ENCODE measurements at regions not wholly inside any gene's neighbourhood (a gene's known extent, or its start where the extent isn't known, plus 50 kb on each side); places are given as distances from the start of the nearest gene placed in this dataset.

- TF ChIP-seq CTCF (IDR thresholded peaks at IDR 0.05) = no peak
- no peak for TF ChIP-seq SIN3A (IDR thresholded peaks at IDR 0.05; ENCODE audit: borderline replicate concordance, insufficient read depth, low read depth, low read length)
- no peak for TF ChIP-seq REST (IDR thresholded peaks at IDR 0.05; ENCODE audit: insufficient read depth in 1 of 2, low read depth in 2 of 2, low read length in 1 of 2)
- no peak for TF ChIP-seq TCF7L2 (IDR thresholded peaks at IDR 0.05; ENCODE audit: low read depth, low read length)
- TF ChIP-seq POLR2AphosphoS5 (IDR thresholded peaks at IDR 0.05; ENCODE audit: low read depth, low read length) = no peak
- Histone ChIP-seq H3K9me3 (ENCODE audit: control insufficient read depth, insufficient read depth, low read depth, low read length) (no peaks in the 10 kb centered on the region), H3K27me3 (ENCODE audit: control insufficient read depth, insufficient read depth, low read length) (no peaks in the 10 kb centered on the region), H3K36me3 (ENCODE audit: control insufficient read depth, insufficient read depth, low read length) (no peaks in the 10 kb centered on the region), H3K4me1 (ENCODE audit: control insufficient read depth, insufficient read depth, low read length) (no peaks in the 10 kb centered on the region), H3K4me3 (ENCODE audit: low read depth in 2 of 2, low read length in 2 of 2) (no peak overlapping the region), H3K27ac (ENCODE audit: low read length) (no peak overlapping the region)
- ChIA-PET POLR2A (no interaction called here), CTCF (no interaction called here)
- BruUV-seq (replicated peaks) = no TSS peak
- in situ Hi-C loops (cut with HindIII; ENCODE audit: low pct_unique_long_range_greater_than_20kb, low sequenced_read_pairs) (no loop called here), intact Hi-C loops (cut with micrococcal nuclease; ENCODE audit: unreplicated experiment) (no loop called here)
- DNase-seq (ENCODE audit: low read depth, low spot score) (no peak), ATAC-seq (no peak)
Measured at GRCh38 chr21:22630953-22631465, 1632.8 kb downstream of the NCAM2 start.

GRCh38 chr21:22632176-22632575 lies 1634.0 kb downstream of the NCAM2 start:
- intact Hi-C loops (cut with micrococcal nuclease; ENCODE audit: unreplicated experiment) (no loop called here), in situ Hi-C loops (cut with HindIII; ENCODE audit: low pct_unique_long_range_greater_than_20kb, low sequenced_read_pairs) (no loop called here)
- Histone ChIP-seq H3K27ac (ENCODE audit: low read length) (no peak overlapping the region), H3K4me3 (ENCODE audit: low read depth in 2 of 2, low read length in 2 of 2) (no peak overlapping the region), H3K4me1 (ENCODE audit: control insufficient read depth, insufficient read depth, low read length) (no peaks in the 10 kb centered on the region), H3K36me3 (ENCODE audit: control insufficient read depth, insufficient read depth, low read length) (no peaks in the 10 kb centered on the region), H3K27me3 (ENCODE audit: control insufficient read depth, insufficient read depth, low read length) (no peaks in the 10 kb centered on the region), H3K9me3 (ENCODE audit: control insufficient read depth, insufficient read depth, low read depth, low read length) (no peaks in the 10 kb centered on the region)
- TF ChIP-seq CTCF (IDR thresholded peaks at IDR 0.05) = no peak
- no peak for TF ChIP-seq TCF7L2 (IDR thresholded peaks at IDR 0.05; ENCODE audit: low read depth, low read length)
- no peak for TF ChIP-seq SIN3A (IDR thresholded peaks at IDR 0.05; ENCODE audit: borderline replicate concordance, insufficient read depth, low read depth, low read length)
- TF ChIP-seq POLR2AphosphoS5 (IDR thresholded peaks at IDR 0.05; ENCODE audit: low read depth, low read length) = no peak
- no peak for TF ChIP-seq REST (IDR thresholded peaks at IDR 0.05; ENCODE audit: insufficient read depth in 1 of 2, low read depth in 2 of 2, low read length in 1 of 2)
- ATAC-seq (no peak), DNase-seq (ENCODE audit: low read depth, low spot score) (no peak)
- POLR2A ChIA-PET = no interaction called here
- no TSS peak for BruUV-seq (replicated peaks)
- CTCF ChIA-PET = no interaction called here

All from Panc1 (cell line).